ENCODE measurements at regions not wholly inside any gene's neighbourhood (a gene's known extent, or its start where the extent isn't known, plus 50 kb on each side); places are given as distances from the start of the nearest gene placed in this dataset.

GRCh38 chr20:40806929-40807820 is 118.1 kb upstream of the MAFB start:
- no peak for TF ChIP-seq CTCF (IDR thresholded peaks at IDR 0.05)
- TF ChIP-seq POLR2A (IDR thresholded peaks at IDR 0.05), result no peak

All from testis (tissue), 2 donors.